NT2/D1 (cell line): ENCODE measurements at regions not wholly inside any gene's neighbourhood (a gene's known extent, or its start where the extent isn't known, plus 50 kb on each side); places are given as distances from the start of the nearest gene placed in this dataset.
"Not testable (repeated sequence)": the region's sequence is repeated elsewhere in the genome, so short reads cannot be mapped to it uniquely, and the experiment has no call there.

ENCODE experiments used
- DNase-seq: peaks from one replicate; pipeline ENCODE4 v3.0.0-alpha.2; 2011; ENCODE audit warnings: low read depth, low spot score
- H3K27me3 ChIP-seq: 2 replicates; pipeline ENCODE4 v1.6.0; 2011; ENCODE audit warnings: mild to moderate bottlenecking; ENCODE audit not compliant: insufficient read length, insufficient read depth
- H3K36me3 ChIP-seq: 2 replicates; pipeline ENCODE4 v1.6.1; 2011; ENCODE audit warnings: mild to moderate bottlenecking, low read length, mixed read lengths; ENCODE audit not compliant: insufficient read depth, insufficient read length
- H3K4me1 ChIP-seq: 2 replicates; pipeline ENCODE4 v1.5.1; 2011; ENCODE audit not compliant: insufficient read depth, insufficient read length
- H3K4me3 ChIP-seq: 2 replicates; pipeline ENCODE4 v1.5.1; 2011; ENCODE audit warnings: low read depth; ENCODE audit not compliant: insufficient read length
- H3K9ac ChIP-seq: 2 replicates; pipeline ENCODE4 v1.6.0; 2011; ENCODE audit warnings: low read depth; ENCODE audit not compliant: insufficient read length
- H3K9me3 ChIP-seq: 2 replicates; pipeline ENCODE4 v1.5.1; 2011; ENCODE audit warnings: mild to moderate bottlenecking, low read length; ENCODE audit not compliant: insufficient read depth
- SUZ12 ChIP-seq: IDR thresholded peaks from 2 replicates; pipeline ENCODE4 v1.6.1; 2011; ENCODE audit not compliant: insufficient read length, insufficient read depth; ENCODE audit errors: extremely low read depth
- YY1 ChIP-seq: IDR thresholded peaks from 2 replicates; pipeline ENCODE4 v1.6.1; 2011; ENCODE audit not compliant: insufficient read length, insufficient read depth
- ZNF274 ChIP-seq: IDR thresholded peaks from 2 replicates; pipeline ENCODE4 v1.6.1; 2011; ENCODE audit warnings: mild to moderate bottlenecking, low read depth, low read length

DNA sequence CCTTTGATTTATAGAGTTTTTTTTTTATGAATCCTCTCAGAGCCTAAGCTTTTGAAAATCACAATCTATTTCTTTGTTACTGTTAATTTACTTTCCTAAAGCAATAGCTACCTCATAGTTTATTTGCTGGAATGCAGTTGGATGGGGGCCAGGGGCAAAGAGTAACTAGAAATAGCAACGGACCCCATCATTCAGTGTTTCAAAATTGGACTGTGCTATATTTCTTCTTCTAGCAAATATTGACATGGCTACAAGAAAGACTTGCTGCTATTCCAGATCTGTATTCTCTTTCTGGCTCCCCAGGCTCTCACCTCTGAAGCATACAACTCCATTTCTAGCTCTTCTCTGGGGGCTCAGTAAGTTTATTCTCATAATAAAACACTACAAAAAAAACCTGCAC is 661.6 kb upstream of the NRG3 start:
- no peaks in the 10 kb centered on the region for H3K9me3 ChIP-seq
- no peaks in the 10 kb centered on the region for H3K4me1 ChIP-seq
- no peaks in the 10 kb centered on the region for H3K27me3 ChIP-seq
- H3K4me3 ChIP-seq: no peak overlapping the region
- no peaks in the 10 kb centered on the region for H3K36me3 ChIP-seq
- TF ChIP-seq YY1: no peak
- TF ChIP-seq ZNF274: no peak
- no peak for TF ChIP-seq SUZ12
- no peak for DNase-seq
- no peak overlapping the region for H3K9ac ChIP-seq

DNA sequence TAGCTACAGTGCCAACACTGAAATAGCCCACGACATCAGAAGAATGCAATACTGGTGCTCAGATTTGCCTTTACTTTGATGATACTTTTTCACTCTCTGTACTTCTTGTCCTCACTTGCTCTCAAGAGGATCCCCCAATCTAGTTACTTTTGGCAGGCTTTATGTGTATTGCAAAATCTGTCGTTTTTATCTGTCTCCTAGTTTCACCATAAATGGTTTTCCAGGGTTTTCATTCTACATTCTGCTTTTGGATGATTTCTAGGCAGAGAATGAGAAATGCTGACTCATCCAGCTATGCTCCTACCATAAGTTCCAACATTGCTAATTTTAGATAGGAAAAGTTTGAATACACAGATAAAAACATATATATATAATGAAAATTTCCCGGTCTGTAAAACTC is 659.5 kb upstream of the NRG3 start:
- Histone ChIP-seq H3K4me1 (no peaks in the 10 kb centered on the region), H3K4me3 (no peak overlapping the region), H3K9ac (no peak overlapping the region), H3K36me3 (no peaks in the 10 kb centered on the region), H3K9me3 (no peaks in the 10 kb centered on the region), H3K27me3 (no peaks in the 10 kb centered on the region)
- no peak for DNase-seq
- TF ChIP-seq ZNF274 (no peak), SUZ12 (no peak), YY1 (no peak)

DNA sequence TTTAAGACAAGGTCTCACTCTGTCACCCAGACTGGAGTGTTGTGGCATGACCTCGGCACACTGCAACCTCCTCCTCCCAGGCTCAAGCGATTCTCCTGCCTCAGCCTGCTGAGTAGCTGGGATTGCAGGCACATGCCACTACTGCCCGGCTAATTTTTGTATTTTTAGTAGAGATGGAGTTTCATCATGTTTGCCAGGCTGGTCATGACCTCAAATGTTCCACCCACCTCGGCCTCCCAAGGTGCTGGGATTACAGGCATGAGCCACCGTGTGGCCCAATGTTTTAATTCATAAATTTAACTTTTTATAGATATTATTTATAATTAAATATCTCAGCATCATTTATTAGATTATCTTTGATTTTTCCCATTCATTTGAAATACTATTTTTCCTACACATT is 658.0 kb upstream of the NRG3 start:
- no peaks in the 10 kb centered on the region for H3K27me3 ChIP-seq
- H3K9me3 ChIP-seq: no peaks in the 10 kb centered on the region
- H3K4me3 ChIP-seq: no peak overlapping the region
- no peaks in the 10 kb centered on the region for H3K36me3 ChIP-seq
- TF ChIP-seq YY1 (no peak), ZNF274 (no peak), SUZ12 (no peak)
- DNase-seq: no peak
- no peaks in the 10 kb centered on the region for H3K4me1 ChIP-seq
- no peak overlapping the region for H3K9ac ChIP-seq

DNA sequence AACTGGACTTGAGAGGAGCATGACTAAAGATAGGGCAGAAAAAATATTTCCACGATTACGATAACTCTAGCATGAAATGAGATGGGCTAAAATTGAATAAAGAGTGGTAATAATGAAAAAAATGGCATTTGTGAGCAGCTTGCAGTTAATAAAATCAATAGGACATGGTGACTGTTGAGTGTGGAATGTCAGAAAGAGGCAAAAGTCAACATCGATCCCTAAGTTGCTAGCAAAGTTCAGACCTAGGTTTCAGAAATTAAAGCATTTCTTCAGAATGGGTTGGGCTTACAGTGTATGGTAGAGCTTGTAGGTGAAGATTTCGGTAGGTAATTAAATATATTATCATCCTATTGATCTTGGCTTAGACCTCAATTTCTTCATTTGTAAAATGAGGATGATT is 656.7 kb upstream of the NRG3 start:
- Histone ChIP-seq H3K9ac (no peak overlapping the region), H3K27me3 (no peaks in the 10 kb centered on the region), H3K4me3 (no peak overlapping the region), H3K4me1 (no peaks in the 10 kb centered on the region), H3K36me3 (no peaks in the 10 kb centered on the region), H3K9me3 (no peaks in the 10 kb centered on the region)
- no peak for DNase-seq
- no peak for TF ChIP-seq ZNF274
- no peak for TF ChIP-seq YY1
- no peak for TF ChIP-seq SUZ12

DNA sequence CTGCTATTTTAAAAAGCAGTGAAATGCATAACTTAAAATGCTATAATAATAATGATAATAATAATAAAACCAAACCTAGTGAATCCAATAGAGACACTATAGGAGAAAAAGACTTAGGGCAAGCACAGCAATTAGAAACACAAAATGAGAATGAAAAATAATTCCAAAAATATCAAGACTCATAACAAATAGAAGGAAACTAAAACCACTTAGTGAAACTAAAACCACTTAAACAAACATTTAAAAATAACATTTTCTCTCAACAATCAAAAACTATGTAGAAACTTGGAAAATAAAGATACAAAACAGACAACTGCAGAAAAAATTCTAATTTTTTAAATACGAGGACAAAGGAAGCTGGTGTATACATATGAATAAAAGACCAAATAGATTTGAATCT is 655.2 kb upstream of the NRG3 start:
- no peaks in the 10 kb centered on the region for H3K4me1 ChIP-seq

DNA sequence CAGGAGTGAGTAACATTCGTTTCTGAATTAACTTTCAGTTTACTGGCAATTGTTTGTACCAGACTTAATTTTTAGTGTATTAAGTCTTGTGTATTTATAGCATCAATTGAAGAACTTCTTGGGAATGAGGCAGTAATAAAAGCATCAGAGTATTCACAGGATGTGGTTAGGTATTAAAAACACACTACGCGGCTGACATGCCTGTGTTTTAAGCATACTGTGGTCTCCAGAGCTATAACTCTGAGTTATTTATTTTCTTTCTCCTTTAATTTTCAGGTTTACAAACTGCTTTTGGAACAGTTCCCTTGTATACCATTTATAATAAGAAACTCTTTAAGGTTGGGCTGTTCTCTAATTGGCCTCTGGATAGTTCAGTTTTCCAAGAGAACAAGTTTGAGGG is 626.1 kb upstream of the NRG3 start:
- H3K9me3 ChIP-seq: no peaks in the 10 kb centered on the region
- H3K4me3 ChIP-seq: no peak overlapping the region
- DNase-seq: no peak
- H3K27me3 ChIP-seq: no peaks in the 10 kb centered on the region
- H3K4me1 ChIP-seq: no peaks in the 10 kb centered on the region
- no peak overlapping the region for H3K9ac ChIP-seq
- TF ChIP-seq ZNF274: no peak
- TF ChIP-seq YY1: no peak
- no peak for TF ChIP-seq SUZ12
- no peaks in the 10 kb centered on the region for H3K36me3 ChIP-seq

More for the DNA sequence above, 655.2 kb upstream of the NRG3 start:
- DNase-seq: no peak
- H3K4me3 ChIP-seq: no peak overlapping the region
- TF ChIP-seq ZNF274: no peak
- H3K27me3 ChIP-seq: no peaks in the 10 kb centered on the region
- H3K9me3 ChIP-seq: no peaks in the 10 kb centered on the region
- H3K36me3 ChIP-seq: no peaks in the 10 kb centered on the region
- no peak overlapping the region for H3K9ac ChIP-seq

DNA sequence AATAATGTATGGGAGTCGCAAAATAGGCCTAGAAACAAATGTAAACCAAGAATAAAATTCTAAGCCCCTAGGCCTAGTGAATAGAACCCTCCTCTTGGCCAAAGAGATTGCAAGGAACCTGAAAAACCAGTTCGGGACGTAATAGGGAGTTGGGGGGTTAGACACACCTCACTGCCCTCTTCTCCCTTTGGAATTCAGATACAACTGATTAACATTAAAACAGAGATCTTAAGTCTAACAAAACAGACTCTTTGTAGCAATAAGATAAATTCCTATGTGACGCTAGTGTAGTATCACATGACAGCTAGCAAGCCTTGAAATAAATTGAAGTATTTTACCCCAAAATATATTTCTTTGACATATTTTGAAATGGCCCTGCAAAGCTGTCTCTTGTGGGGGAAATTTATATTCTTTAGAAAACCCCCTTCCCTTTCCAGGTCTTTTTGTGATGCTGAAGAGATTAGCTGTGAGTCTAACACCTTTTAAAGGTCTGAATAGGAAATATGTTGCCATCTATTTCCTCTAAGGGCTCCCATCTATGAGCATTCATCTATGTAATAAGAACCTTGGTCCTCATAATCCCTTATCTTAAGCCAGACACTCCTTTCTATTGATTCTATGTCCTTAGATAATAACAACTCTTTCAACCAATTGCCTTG is 623.4 kb upstream of the NRG3 start:
- H3K9ac ChIP-seq: no peak overlapping the region
- no peaks in the 10 kb centered on the region for H3K27me3 ChIP-seq
- H3K4me3 ChIP-seq: no peak overlapping the region
- no peaks in the 10 kb centered on the region for H3K9me3 ChIP-seq
- no peaks in the 10 kb centered on the region for H3K4me1 ChIP-seq
- peak; percentile 25 for DNase-seq
- no peaks in the 10 kb centered on the region for H3K36me3 ChIP-seq
- TF ChIP-seq YY1: no peak
- no peak for TF ChIP-seq SUZ12
- TF ChIP-seq ZNF274: no peak

DNA sequence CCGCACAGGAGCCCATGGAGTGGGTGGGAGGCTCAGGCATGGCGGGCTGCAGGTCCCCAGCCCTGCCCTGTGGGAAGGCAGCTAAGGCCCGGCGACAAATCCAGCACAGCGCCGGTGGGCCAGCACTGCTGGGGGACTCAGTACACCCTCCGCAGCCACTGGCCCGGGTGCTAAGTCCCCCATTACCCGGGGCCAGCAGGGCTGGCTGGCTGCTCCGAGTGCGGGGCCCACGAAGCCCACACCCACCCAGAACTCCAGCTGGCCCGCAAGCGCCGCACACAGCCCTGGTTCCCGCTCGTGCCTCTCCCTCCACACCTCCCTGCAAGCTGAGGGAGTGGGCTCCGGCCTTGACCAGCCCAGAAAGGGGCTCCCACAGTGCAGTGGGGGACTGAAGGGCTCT is 610.0 kb upstream of the NRG3 start:
- H3K27me3 ChIP-seq, H3K4me3 ChIP-seq, DNase-seq, H3K4me1 ChIP-seq, H3K9me3 ChIP-seq, H3K36me3 ChIP-seq, H3K9ac ChIP-seq: not testable (repeated sequence)
